Breast epithelium (tissue), 4 donors: ENCODE measurements at regions not wholly inside any gene's neighbourhood (a gene's known extent, or its start where the extent isn't known, plus 50 kb on each side); places are given as distances from the start of the nearest gene placed in this dataset.
A peak's percentile ranks its signal among the peaks of the same experiment; 100 is the strongest.

Experiments
- DNase-seq, 2 donors: peaks; one replicate each; pipeline ENCODE4 v3.0.0-alpha.2; 2019; ENCODE audit warnings: low spot score in 2 of 2
- H3K27ac ChIP-seq, 2 donors: fragments of 200-600 bp; sonication (generic) in 1 of 2; one replicate each; pipeline ENCODE4 v1.5.1; 2016 to 2019; ENCODE audit warnings: mild to moderate bottlenecking in 1 of 2
- H3K27me3 ChIP-seq, 2 donors: fragments of 200-600 bp; sonication (generic) in 1 of 2; one replicate each; pipeline versions ENCODE4 v1.5.1 to v1.6.0; 2017 to 2019; ENCODE audit warnings: control low read depth in 1 of 2, mild to moderate bottlenecking in 1 of 2
- H3K36me3 ChIP-seq: fragments of 200-600 bp; one replicate; pipeline ENCODE4 v1.5.1; 2019
- H3K4me1 ChIP-seq, 2 donors: fragments of 200-600 bp; sonication (generic); one replicate each; pipeline ENCODE4 v1.5.1; 2016 to 2019; ENCODE audit warnings: control low read depth in 1 of 2
- H3K4me3 ChIP-seq, 3 donors: fragments of 200-600 bp; sonication (generic); 1 replicate in 2 of 3; 2 replicates in 1 of 3; pipeline ENCODE4 v1.5.1; 2016 to 2019; ENCODE audit warnings: mild to moderate bottlenecking in 3 of 3, moderate library complexity in 2 of 3
- H3K9me3 ChIP-seq, 2 donors: fragments of 200-600 bp; sonication (generic) in 1 of 2; one replicate each; pipeline ENCODE4 v1.5.1; 2016 to 2019; ENCODE audit warnings: control low read depth in 1 of 2
- POLR2A ChIP-seq: fragments of 450-650 bp; IDR thresholded peaks from one replicate; pipeline ENCODE4 v1.6.1; 2016; ENCODE audit warnings: antibody characterized with exemption, mild to moderate bottlenecking, moderate library complexity
- POLR2AphosphoS5 ChIP-seq, 3 donors: sonication (generic); formaldehyde crosslinking; IDR thresholded peaks; one replicate each; pipeline ENCODE4 v1.6.1; 2017; ENCODE audit warnings: antibody characterized with exemption in 3 of 3
- intact Hi-C: fragments of 100-400 bp; cut with DNase I; formaldehyde crosslinking; loops from one replicate; pipeline ENCODE4 v1.15.1; 2023; ENCODE audit warnings: low total_unique reads
- TF ChIP-seq, protein P1 (sequence below), 3 donors: fragments of 450-650 bp; IDR thresholded peaks; one replicate each; pipeline ENCODE4 v1.5.1; 2016 to 2017; ENCODE audit warnings: antibody characterized with exemption in 3 of 3, mild to moderate bottlenecking in 3 of 3, moderate library complexity in 3 of 3

DNA sequence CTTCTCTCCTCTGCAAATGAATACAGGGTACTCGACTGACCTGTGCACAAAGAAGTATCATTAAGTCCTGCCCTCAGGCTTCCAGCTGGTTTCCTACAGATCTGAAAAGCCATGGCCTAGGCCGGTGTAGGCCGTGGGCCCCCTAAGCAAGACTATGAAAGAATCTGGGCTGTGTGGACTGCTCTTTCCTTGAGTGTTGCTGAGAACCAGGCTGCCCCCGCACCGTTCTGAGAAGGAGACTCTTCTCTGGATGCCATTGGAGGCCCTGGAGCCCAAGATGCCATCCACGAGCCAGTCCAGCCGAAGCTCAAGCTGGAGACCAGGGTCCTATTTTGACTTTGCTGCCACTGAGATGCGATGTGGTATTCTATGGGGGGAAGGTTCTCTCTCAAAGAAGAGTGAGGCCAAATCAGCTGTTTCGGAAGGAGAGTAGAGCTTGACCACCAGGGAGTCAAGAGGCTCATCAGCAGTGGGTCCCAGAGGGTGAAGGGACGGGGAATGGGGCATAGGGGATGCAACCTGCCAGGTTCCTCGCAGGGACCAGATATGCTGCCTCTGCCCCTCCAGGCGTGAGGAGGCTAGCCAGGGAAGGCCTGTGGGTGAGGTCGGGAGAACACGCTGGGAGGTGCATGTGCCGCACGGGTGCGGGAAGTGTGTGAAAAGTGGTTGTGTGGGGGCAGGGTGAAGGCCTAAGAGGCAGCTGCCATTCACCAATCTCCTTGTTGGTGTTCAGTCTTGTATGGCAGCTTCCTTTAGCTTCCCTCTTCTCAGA, 96.4 kb upstream of the B3GAT1 start:
- no peak for TF ChIP-seq POLR2AphosphoS5 (IDR thresholded peaks at IDR 0.05)
- TF ChIP-seq, protein P1, sequence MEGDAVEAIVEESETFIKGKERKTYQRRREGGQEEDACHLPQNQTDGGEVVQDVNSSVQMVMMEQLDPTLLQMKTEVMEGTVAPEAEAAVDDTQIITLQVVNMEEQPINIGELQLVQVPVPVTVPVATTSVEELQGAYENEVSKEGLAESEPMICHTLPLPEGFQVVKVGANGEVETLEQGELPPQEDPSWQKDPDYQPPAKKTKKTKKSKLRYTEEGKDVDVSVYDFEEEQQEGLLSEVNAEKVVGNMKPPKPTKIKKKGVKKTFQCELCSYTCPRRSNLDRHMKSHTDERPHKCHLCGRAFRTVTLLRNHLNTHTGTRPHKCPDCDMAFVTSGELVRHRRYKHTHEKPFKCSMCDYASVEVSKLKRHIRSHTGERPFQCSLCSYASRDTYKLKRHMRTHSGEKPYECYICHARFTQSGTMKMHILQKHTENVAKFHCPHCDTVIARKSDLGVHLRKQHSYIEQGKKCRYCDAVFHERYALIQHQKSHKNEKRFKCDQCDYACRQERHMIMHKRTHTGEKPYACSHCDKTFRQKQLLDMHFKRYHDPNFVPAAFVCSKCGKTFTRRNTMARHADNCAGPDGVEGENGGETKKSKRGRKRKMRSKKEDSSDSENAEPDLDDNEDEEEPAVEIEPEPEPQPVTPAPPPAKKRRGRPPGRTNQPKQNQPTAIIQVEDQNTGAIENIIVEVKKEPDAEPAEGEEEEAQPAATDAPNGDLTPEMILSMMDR (IDR thresholded peaks at IDR 0.05): no peak
- no peak for TF ChIP-seq POLR2A
- Histone ChIP-seq H3K9me3 (no peaks in the 10 kb centered on the region), H3K27ac (no peak overlapping the region), H3K36me3 (no peaks in the 10 kb centered on the region), H3K4me3 (no peak overlapping the region), H3K27me3 (peaks cover 0 to 25% of the 10 kb centered on the region in 2 donors), H3K4me1 (no peaks in the 10 kb centered on the region)
- intact Hi-C loops: no loop called here
- peak in 1 of 2 donors; percentile 35 for DNase-seq

- Histone ChIP-seq H3K36me3 (no peaks in the 10 kb centered on the region), H3K27me3 (peaks cover 0 to 14% of the 10 kb centered on the region in 2 donors), H3K4me1 (no peaks in the 10 kb centered on the region), H3K4me3 (no peak overlapping the region), H3K9me3 (no peaks in the 10 kb centered on the region), H3K27ac (no peak overlapping the region)
- intact Hi-C loops: no loop called here
- no peak for DNase-seq
- TF ChIP-seq POLR2AphosphoS5 (IDR thresholded peaks at IDR 0.05) (no peak), POLR2A (no peak)
- TF ChIP-seq, protein P1 (IDR thresholded peaks at IDR 0.05): no peak
These were observed 94.0 kb upstream of the B3GAT1 start for GRCh38 chr11:134506046-134506445.

GRCh38 chr11:134505125-134505524, 93.1 kb upstream of the B3GAT1 start:
- DNase-seq: peak in 1 of 2 donors; percentile 10
- Histone ChIP-seq H3K27me3 (peaks cover 0 to 4% of the 10 kb centered on the region in 2 donors), H3K4me1 (no peaks in the 10 kb centered on the region), H3K9me3 (no peaks in the 10 kb centered on the region), H3K4me3 (no peak overlapping the region), H3K36me3 (no peaks in the 10 kb centered on the region), H3K27ac (no peak overlapping the region)
- intact Hi-C loops: no loop called here
- TF ChIP-seq POLR2AphosphoS5 (IDR thresholded peaks at IDR 0.05) (no peak), POLR2A (no peak)
- TF ChIP-seq, protein P1 (IDR thresholded peaks at IDR 0.05): no peak

DNA sequence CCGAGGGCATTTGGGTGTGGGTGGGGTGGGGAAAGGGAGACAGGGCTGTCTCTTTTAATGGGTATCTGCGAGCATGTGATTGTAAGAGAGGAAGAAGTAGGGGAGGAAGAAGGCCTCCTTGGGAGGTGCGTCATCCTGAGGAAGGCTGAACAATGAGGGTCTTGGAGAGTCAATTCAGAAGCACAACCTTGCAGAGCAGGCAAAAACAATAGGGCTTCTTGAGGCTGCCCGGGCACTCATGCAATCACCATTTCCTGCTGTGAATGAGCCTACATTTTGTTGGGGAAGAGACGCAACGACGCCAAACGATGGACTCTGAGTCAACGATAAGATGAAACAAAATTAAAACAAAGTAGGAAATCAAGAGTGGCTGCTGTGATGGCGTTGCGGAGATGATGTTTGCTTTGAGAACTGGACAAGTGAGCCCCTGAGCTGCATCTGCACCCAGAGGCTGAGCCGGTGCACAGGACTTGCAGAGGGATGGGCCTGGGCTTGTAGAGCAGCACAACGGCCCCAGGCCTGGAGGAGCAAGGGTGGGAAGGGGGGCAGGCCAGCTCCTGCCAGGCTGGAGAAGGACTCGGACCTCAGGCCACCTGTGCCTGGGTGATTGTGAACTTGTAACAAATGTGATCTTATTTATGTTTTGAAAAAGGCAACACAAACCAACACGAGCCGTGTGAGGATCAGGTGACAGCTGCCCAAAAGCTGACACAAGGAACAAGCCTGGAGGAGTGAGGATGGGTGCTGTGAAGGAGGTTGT, 92.3 kb upstream of the B3GAT1 start:
- Histone ChIP-seq H3K27me3 (no peaks in the 10 kb centered on the region), H3K9me3 (no peaks in the 10 kb centered on the region), H3K4me3 (no peak overlapping the region), H3K36me3 (no peaks in the 10 kb centered on the region), H3K4me1 (no peaks in the 10 kb centered on the region), H3K27ac (no peak overlapping the region)
- DNase-seq: peak in 1 of 2 donors; percentile 27
- TF ChIP-seq POLR2A (no peak), POLR2AphosphoS5 (IDR thresholded peaks at IDR 0.05) (no peak)
- TF ChIP-seq, protein P1 (IDR thresholded peaks at IDR 0.05): no peak
- intact Hi-C loops: no loop called here

DNA sequence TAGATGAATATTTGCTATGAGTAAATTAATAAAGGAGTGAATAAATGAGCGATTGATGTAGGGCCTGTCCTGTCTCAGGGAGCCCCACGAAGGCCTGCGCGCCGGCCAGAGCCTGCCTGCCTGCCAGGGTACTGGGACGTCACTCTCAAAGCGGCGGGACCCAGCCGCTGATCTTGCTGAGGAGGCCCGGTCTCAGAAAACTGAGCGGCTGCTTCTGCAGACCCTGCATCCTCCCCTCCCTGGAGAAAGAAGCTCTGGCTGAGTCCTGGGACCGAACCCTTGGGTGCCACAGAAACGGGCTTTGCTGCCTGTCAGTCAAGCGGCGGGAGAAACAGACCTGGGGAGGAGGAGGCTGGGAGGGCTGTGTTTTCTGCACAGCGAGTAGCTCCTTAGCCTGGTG, 91.6 kb upstream of the B3GAT1 start:
- DNase-seq: peak in 1 of 2 donors; percentile 33
- intact Hi-C loops: no loop called here
- H3K36me3 ChIP-seq: no peaks in the 10 kb centered on the region

More for the DNA sequence above, 91.6 kb upstream of the B3GAT1 start:
- Histone ChIP-seq H3K27ac (no peak overlapping the region), H3K9me3 (no peaks in the 10 kb centered on the region), H3K27me3 (no peaks in the 10 kb centered on the region), H3K4me3 (no peak overlapping the region), H3K4me1 (no peaks in the 10 kb centered on the region)
- no peak for TF ChIP-seq POLR2A
- TF ChIP-seq, protein P1 (IDR thresholded peaks at IDR 0.05): no peak
- no peak for TF ChIP-seq POLR2AphosphoS5 (IDR thresholded peaks at IDR 0.05)
